ENCODE measurements at regions not wholly inside any gene's neighbourhood (a gene's known extent, or its start where the extent isn't known, plus 50 kb on each side); places are given as distances from the start of the nearest gene placed in this dataset.
A peak's percentile ranks its signal among the peaks of the same experiment; 100 is the strongest.

GRCh38 chr21:28826569-28826968 lies 166.1 kb downstream of the LTN1 start:
- DNase-seq = no peak

GRCh38 chr21:28826021-28826420 lies 166.7 kb downstream of the LTN1 start:
- DNase-seq = no peak

DNA sequence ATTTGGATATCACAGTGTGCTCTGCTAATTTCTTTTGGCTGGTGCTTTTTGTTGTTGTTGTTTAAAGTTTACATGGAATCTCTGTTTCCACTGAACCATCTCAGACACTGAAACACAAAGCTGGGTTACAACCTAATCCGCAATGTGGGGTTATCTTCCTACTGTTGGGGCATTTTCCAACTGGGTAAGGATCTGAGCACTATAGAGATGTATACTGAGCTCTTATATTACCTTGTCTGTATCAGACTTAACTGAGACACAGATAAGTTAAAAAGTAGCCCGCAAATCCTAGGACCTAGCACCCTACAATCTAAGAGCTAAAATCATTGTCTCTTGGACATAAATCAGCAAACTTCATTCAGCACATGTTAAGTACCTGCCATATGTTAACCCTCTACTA lies 169.2 kb downstream of the LTN1 start:
- no peak for DNase-seq

GRCh38 chr21:28822486-28823335 lies 170.0 kb downstream of the LTN1 start:
- no peak for DNase-seq

GRCh38 chr21:28822123-28822399 lies 170.6 kb downstream of the LTN1 start:
- no peak for DNase-seq

DNA sequence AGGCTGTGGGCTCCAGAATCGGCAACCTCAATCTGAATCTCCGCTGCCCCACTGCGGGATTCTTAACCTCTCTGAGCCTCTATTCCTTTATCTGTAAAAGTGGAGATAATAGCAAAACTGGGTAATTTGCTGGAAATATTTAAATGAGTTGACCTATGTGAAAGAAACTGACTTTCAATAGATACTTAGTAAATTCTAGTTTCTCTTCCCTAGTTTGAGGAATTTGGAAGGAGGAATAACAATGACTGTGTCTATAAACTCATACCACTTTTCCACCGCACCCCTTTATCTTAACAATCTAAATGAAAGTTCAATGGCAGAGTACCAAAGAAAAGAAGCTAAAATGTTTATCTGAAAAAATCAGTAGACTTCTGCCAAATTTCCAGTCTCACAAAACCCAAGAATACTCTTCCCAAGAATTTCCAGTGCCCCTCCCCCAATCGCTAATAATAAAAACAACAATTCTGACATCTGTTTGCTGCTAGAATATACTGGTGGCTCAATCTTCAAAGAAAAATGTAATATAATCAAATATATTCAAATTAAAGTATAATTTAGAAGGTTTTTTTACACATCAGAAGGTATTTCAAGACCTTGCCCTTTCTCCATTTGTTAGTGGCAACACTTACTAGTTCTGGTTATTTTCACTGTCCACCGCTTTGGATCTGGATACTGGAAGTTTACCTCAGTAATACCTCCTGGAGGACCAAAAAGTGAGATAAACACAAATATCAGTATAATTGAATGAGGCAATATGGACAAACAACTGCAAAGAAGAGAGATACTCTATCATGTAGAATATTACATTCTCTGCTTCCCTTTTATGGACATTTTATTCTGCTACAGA lies 171.2 kb downstream of the LTN1 start:
- no peak for DNase-seq

DNA sequence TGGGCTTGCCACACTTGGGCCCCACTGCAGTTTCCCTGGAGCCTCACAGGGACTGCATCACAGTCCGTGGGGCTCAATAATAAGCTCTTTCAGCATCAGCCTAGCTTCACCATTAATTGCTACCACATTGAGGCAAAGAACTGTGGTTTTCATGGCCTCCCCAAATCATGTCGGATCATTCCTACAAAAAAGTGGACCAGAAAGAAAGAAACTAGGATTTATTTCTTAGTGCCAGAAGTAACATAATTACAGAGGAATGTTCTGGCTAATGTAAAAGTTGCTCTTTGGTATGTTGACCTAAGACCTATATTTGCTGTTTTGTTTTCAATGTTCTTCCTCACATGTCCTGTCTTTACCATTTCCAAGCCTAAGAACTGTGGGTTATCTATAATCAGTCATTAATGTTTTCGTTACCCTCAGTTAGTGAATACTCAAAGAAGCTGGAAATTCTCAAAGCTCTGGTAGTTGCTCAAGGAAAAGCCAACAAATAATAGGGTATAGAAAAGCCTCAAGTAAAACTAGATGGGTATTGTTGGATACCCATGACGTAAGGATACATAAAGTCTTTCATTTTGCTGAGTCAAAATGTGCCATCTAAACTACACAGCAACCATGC lies 173.9 kb downstream of the LTN1 start:
- DNase-seq = no peak

DNA sequence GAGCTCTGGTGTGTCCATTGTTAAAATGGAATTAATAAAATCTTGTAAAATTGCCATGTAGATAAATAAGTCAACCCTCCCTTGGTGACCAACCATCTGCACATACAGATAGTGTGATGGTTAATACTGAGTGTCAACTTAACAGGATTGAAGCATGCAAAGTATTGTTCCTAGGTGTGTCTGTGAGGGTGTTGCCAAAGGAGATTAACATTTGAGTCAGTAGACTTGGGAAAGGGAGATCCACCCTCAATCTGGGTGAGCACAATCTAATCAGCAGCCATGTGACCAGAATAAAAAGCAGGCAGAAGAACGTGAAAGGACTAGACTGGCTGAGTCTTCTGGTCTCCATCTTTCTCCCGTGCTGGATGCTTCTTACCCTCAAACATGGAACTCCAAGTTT lies 174.8 kb downstream of the LTN1 start:
- DNase-seq = no peak

DNA sequence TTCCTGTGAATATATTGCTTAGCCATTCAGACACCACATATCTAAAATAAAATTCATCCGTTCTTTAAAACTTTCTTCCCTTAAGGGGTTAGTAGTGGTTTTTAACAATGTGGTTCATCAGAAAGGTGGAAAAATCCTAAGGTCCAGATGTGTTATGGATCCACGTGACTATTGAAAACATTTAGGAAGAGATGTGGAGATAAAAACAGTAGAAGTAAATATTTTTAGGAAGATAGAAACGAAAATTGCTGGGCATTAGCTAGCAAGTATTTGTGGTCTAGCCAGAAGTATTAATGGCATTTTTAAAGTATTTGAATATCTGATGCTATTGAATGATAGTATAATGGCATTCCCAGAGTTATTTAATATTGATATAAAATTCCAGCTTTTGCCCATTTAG lies 180.8 kb downstream of the LTN1 start:
- DNase-seq = no peak

GRCh38 chr21:28810826-28811524 lies 181.7 kb downstream of the LTN1 start:
- DNase-seq = no peak

GRCh38 chr21:28805885-28806284 lies 186.8 kb downstream of the LTN1 start:
- DNase-seq = no peak

GRCh38 chr21:28804089-28804670 lies 188.5 kb downstream of the LTN1 start:
- DNase-seq = no peak

- no peak for DNase-seq
Observed at GRCh38 chr21:28801906-28802305, 190.8 kb downstream of the LTN1 start.

DNA sequence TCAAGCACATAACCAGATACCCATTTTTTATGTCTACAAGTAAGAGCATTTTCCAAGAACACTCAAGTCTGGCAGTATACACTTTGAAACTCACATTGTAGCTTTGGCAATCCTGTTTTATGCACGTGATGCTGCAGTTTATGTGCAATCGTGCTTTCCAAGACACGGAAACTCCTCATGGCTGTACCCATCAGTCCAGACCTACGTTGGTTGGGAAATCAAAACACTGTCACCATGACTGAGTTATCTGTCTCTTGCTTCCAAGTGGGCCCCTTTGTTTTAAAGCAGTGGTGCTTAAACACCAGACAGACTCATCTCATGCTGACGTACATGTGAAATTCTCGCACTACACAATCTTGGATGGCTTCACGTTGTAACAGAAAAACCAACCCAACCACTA lies 192.8 kb downstream of the LTN1 start:
- DNase-seq = no peak

DNA sequence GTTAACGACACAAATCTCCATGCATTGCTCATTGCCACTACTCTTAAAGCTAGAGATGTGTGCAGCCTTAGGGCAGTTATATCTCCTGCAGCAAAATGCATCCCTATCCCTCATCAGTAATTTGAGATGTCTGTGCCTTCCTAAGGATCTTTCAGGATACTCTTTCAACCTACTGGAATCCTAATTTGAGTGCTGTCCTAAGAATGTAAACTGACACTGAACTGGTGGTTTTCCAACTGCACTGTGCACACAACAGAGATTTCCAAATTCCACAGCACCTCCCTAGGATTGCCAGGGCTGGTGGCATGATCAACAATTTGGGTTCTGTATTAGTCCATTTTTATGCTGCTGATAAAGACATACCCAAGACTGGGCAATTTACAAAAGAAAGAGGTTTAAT lies 193.9 kb downstream of the LTN1 start:
- DNase-seq = no peak

DNA sequence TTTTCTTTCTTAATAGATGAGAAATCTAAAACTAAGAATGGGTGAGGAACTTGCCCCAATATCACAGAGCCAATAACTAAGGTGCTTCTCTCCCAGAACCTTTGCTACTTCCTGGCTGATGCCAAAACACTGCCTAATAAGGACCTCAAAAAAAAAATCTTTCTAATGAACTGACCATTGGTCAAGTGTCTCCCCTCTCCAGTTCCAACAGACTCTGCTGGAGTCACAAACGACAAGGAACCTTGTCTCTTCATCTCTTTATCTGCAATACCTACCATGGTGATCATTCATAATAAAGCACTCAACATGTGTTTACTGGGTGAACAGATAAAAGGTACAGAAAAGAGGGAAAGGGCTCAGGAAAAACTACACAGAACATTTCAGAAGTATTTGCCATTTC lies 197.4 kb downstream of the LTN1 start:
- DNase-seq = no peak

DNA sequence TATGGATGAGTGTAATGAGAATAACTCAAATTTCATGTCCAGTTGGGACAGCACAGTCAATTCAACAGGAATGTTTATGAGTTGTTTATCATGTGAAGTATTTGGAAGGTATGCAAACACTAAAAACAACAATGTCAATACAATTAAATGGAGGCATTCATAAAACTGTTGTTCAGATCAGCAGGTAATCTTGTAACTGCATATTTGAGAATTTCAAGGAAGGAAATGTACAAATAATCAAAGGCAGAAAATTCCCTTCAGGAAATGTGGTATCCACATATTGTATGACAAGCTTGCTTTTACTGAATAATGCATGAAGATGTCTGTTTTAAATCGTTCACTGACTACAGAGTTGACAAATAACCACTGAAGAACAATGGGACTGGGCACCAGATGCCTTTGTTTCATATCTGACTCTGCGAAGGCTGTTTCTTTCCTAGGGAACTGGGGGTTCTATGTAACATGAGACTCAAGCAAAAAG lies 198.3 kb downstream of the LTN1 start:
- DNase-seq = no peak

GRCh38 chr21:28793043-28793442 lies 199.6 kb downstream of the LTN1 start:
- DNase-seq = no peak

DNA sequence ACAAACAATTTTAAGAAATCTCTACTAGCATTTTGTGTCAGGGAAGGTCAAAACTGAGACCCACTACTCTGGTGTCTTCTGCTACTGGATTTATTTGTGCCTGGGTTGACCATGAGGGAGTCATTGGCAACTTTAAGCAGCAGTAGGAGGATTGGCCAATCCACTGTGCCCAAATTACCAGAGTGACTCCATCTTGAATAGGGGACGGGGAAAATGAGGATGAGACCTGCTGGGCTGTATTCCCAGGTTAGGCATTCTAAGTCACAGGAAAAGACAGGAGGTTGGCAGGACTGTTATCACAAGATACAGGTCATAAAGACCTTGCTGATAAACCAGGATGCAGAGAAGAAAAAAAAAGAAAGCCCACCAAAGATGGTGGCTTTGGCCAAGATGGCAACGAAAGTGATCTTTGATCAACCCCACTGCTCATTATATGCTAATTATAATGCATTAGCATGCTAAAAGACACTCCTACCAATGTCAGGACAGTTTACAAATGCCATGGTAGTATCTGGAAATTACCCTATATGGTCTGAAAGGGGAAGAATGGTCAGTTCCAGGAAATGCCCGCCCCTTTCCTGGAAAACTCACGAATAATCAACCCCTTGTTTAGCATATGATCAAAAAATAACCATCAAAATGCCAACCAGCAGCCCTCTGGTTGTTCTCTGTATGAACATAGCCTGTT lies 200.9 kb downstream of the LTN1 start:
- DNase-seq = peak; percentile 35

DNA sequence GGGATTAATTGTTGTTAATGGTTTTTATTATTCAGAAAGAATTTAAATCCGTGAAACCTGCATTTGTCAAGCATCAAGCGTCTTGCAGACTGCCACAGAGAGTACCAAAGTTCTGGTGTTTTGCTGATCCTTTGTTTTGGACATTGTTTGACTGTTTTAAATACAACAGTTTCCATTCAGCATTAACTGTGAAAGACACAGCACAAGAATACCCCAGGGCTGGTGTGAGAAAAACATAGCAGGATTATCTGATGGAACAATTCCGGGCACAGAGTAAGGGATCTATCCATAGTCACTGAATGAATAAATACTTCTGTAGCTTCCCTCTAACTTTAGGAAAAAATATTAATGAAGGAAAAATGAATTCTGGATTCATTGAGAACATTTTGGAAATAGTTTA lies 202.3 kb downstream of the LTN1 start:
- no peak for DNase-seq

DNA sequence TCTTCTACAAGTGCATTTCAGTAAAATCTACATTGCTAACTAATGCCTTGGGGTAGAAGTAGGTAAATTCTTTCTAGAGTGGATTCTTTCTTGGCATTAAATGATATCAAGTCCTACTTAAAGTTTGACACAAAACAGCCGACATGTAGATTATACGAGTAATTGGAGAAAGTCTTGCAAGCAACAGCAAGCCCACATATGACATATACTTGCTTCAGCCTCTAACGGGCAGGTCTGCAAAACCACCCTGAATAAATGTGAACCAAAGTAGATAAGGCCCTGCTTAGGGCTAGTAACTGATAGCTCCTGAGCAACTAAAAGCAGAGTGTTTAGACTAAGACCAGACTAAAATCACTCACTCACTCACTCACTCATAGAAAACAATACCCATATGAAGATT lies 203.2 kb downstream of the LTN1 start:
- no peak for DNase-seq

GRCh38 chr21:28788030-28788429 lies 204.6 kb downstream of the LTN1 start:
- DNase-seq = no peak

Measured in activated CD4-positive, CD25-positive, alpha-beta regulatory T cell treated with anti-CD3 and anti-CD28 coated beads, Interleukin-2, amount 50 U/mL, for 72 hours (primary cell).